ENCODE measurements at regions not wholly inside any gene's neighbourhood (a gene's known extent, or its start where the extent isn't known, plus 50 kb on each side); places are given as distances from the start of the nearest gene placed in this dataset.

DNA sequence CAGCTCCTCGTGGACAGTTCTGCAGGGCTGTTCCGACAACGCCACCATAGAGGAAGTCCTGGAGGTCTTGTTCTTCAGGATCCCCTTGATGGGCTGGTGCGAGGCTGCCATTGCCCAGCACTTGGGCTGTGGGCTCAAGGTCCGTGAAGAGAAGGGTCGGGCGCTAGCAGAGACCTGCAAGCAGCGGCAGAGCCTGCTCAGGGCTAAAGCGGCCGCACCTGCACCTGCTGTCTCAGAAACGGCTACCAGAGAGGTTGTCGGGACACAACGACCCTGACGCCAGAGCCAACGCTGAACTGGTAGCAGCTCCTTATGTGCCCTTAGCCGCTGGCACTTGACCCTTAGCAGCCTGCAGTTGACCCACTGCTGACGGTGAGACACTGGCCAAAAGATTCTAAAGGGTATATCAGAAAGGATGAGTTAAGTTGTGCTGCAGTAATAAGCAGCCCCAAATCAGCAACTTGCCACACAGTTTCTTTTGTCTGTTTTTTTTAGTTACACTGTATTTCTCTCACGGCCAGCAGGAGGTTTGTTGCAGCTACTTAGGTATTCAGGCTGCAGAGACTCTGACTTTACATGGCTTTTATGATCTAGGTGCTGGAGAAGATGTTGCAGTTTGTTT is 55.5 kb upstream of the ST6GAL2 start:
- TF ChIP-seq, protein P1, sequence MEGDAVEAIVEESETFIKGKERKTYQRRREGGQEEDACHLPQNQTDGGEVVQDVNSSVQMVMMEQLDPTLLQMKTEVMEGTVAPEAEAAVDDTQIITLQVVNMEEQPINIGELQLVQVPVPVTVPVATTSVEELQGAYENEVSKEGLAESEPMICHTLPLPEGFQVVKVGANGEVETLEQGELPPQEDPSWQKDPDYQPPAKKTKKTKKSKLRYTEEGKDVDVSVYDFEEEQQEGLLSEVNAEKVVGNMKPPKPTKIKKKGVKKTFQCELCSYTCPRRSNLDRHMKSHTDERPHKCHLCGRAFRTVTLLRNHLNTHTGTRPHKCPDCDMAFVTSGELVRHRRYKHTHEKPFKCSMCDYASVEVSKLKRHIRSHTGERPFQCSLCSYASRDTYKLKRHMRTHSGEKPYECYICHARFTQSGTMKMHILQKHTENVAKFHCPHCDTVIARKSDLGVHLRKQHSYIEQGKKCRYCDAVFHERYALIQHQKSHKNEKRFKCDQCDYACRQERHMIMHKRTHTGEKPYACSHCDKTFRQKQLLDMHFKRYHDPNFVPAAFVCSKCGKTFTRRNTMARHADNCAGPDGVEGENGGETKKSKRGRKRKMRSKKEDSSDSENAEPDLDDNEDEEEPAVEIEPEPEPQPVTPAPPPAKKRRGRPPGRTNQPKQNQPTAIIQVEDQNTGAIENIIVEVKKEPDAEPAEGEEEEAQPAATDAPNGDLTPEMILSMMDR (IDR thresholded peaks at IDR 0.05), result no peak
- no peak for TF ChIP-seq TCF12 (IDR thresholded peaks at IDR 0.05)

Measured in SK-N-SH (cell line).